ENCODE measurements at regions not wholly inside any gene's neighbourhood (a gene's known extent, or its start where the extent isn't known, plus 50 kb on each side); places are given as distances from the start of the nearest gene placed in this dataset.

DNA sequence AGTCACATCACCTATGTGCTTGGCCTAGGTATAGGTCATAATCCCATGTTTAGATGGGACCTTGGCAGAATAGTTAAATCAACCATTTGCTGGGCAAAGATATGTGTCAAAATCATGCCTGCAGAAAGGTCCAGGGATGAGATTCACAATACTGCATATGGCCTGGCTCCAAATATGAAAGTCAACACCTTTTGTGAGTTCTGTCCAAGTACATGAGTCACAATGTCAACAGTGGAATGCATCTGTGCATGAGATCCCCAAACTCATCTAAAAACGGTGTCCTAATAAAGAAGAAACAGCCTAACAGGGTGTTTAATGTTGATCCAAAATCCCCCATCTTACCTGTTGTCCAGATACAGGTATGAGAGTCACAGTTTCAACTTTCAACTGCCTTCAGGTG lies 1847.5 kb downstream of the TP53TG3F start (continued):
- no peak for TF ChIP-seq MZF1 (tag by site-specific recombination; IDR thresholded peaks at IDR 0.05; ENCODE audit: borderline replicate concordance)
- no peak for TF ChIP-seq ZNF416 (tag by site-specific recombination; IDR thresholded peaks at IDR 0.05)

DNA sequence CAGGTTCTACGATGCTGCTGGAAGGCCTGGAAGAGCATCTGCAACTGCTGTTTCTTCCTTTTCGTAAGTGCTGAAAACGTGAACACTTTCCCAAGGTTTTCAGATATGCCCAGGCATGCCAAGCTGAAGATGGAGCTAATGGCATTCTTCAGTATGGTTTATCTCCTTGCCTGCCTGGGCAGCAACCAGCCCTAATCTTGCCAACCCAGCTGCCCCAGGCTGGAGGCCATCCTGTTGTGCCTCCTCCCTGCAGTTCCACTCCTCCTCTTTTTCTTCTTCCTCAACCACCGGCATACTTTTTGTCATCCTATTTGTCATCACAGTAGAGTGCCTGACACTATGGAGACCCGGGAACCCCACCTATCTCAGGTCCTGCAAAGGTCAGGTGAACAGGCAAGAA lies 1849.3 kb downstream of the TP53TG3F start:
- Histone ChIP-seq H3K9me3 (ENCODE audit: control insufficient read depth, insufficient read depth, low read depth, low read length) (no peaks in the 10 kb centered on the region), H3K36me3 (ENCODE audit: control insufficient read depth in 2 of 2, insufficient read depth in 1 of 2, low read length in 2 of 2) (no peaks in the 10 kb centered on the region), H3K4me3 (ENCODE audit: low read depth, low read length) (no peak overlapping the region), H3K27ac (ENCODE audit: extremely low read depth, low read depth, low read length) (no peak overlapping the region), H3K4me1 (ENCODE audit: control insufficient read depth, insufficient read depth, low read length) (no peaks in the 10 kb centered on the region)
- no peak for TF ChIP-seq ZNF140 (tag by site-specific recombination; IDR thresholded peaks at IDR 0.05)
- TF ChIP-seq, protein P1, sequence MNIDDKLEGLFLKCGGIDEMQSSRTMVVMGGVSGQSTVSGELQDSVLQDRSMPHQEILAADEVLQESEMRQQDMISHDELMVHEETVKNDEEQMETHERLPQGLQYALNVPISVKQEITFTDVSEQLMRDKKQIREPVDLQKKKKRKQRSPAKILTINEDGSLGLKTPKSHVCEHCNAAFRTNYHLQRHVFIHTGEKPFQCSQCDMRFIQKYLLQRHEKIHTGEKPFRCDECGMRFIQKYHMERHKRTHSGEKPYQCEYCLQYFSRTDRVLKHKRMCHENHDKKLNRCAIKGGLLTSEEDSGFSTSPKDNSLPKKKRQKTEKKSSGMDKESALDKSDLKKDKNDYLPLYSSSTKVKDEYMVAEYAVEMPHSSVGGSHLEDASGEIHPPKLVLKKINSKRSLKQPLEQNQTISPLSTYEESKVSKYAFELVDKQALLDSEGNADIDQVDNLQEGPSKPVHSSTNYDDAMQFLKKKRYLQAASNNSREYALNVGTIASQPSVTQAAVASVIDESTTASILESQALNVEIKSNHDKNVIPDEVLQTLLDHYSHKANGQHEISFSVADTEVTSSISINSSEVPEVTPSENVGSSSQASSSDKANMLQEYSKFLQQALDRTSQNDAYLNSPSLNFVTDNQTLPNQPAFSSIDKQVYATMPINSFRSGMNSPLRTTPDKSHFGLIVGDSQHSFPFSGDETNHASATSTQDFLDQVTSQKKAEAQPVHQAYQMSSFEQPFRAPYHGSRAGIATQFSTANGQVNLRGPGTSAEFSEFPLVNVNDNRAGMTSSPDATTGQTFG (tag by site-specific recombination; IDR thresholded peaks at IDR 0.05; ENCODE audit: borderline replicate concordance): no peak
- TF ChIP-seq ZBTB1 (tag by site-specific recombination; IDR thresholded peaks at IDR 0.05): no peak
- TF ChIP-seq, protein P2, sequence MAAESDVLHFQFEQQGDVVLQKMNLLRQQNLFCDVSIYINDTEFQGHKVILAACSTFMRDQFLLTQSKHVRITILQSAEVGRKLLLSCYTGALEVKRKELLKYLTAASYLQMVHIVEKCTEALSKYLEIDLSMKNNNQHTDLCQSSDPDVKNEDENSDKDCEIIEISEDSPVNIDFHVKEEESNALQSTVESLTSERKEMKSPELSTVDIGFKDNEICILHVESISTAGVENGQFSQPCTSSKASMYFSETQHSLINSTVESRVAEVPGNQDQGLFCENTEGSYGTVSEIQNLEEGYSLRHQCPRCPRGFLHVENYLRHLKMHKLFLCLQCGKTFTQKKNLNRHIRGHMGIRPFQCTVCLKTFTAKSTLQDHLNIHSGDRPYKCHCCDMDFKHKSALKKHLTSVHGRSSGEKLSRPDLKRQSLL (tag by site-specific recombination; IDR thresholded peaks at IDR 0.05): no peak
- TF ChIP-seq KLF9 (tag by site-specific recombination; IDR thresholded peaks at IDR 0.05; ENCODE audit: low read depth): no peak
- TF ChIP-seq ZNF146 (tag by site-specific recombination; IDR thresholded peaks at IDR 0.05): no peak
- TF ChIP-seq SETDB1 (IDR thresholded peaks at IDR 0.05; ENCODE audit: insufficient read length, low read length): no peak
- TF ChIP-seq, protein P3, sequence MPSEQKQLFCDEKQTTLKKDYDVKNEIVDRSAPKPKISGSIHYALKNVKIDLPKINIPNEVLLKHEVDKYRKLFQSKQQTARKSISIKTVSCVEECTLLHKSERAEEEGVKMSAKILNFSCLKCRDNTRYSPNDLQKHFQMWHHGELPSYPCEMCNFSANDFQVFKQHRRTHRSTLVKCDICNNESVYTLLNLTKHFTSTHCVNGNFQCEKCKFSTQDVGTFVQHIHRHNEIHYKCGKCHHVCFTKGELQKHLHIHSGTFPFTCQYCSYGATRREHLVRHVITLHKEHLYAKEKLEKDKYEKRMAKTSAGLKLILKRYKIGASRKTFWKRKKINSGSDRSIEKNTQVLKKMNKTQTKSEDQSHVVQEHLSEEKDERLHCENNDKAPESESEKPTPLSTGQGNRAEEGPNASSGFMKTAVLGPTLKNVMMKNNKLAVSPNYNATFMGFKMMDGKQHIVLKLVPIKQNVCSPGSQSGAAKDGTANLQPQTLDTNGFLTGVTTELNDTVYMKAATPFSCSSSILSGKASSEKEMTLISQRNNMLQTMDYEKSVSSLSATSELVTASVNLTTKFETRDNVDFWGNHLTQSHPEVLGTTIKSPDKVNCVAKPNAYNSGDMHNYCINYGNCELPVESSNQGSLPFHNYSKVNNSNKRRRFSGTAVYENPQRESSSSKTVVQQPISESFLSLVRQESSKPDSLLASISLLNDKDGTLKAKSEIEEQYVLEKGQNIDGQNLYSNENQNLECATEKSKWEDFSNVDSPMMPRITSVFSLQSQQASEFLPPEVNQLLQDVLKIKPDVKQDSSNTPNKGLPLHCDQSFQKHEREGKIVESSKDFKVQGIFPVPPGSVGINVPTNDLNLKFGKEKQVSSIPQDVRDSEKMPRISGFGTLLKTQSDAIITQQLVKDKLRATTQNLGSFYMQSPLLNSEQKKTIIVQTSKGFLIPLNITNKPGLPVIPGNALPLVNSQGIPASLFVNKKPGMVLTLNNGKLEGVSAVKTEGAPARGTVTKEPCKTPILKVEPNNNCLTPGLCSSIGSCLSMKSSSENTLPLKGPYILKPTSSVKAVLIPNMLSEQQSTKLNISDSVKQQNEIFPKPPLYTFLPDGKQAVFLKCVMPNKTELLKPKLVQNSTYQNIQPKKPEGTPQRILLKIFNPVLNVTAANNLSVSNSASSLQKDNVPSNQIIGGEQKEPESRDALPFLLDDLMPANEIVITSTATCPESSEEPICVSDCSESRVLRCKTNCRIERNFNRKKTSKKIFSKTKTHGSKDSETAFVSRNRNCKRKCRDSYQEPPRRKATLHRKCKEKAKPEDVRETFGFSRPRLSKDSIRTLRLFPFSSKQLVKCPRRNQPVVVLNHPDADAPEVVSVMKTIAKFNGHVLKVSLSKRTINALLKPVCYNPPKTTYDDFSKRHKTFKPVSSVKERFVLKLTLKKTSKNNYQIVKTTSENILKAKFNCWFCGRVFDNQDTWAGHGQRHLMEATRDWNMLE (tag by site-specific recombination; conservative IDR thresholded peaks at IDR 0.05; ENCODE audit: low read depth): no peak
- TF ChIP-seq ZNF354C (tag by site-specific recombination; IDR thresholded peaks at IDR 0.05; ENCODE audit: borderline replicate concordance, low read depth): no peak
- no peak for TF ChIP-seq ZNF561 (tag by site-specific recombination; IDR thresholded peaks at IDR 0.05; ENCODE audit: borderline replicate concordance)
- no peak for TF ChIP-seq IKZF3 (tag by site-specific recombination; IDR thresholded peaks at IDR 0.05)
- TF ChIP-seq, protein P4, sequence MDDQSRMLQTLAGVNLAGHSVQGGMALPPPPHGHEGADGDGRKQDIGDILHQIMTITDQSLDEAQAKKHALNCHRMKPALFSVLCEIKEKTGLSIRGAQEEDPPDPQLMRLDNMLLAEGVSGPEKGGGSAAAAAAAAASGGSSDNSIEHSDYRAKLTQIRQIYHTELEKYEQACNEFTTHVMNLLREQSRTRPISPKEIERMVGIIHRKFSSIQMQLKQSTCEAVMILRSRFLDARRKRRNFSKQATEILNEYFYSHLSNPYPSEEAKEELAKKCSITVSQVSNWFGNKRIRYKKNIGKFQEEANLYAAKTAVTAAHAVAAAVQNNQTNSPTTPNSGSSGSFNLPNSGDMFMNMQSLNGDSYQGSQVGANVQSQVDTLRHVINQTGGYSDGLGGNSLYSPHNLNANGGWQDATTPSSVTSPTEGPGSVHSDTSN (CRISPR knock-in tag; IDR thresholded peaks at IDR 0.05): no peak
- ChIA-PET CTCF (no interaction called here), POLR2A (no interaction called here)

DNA sequence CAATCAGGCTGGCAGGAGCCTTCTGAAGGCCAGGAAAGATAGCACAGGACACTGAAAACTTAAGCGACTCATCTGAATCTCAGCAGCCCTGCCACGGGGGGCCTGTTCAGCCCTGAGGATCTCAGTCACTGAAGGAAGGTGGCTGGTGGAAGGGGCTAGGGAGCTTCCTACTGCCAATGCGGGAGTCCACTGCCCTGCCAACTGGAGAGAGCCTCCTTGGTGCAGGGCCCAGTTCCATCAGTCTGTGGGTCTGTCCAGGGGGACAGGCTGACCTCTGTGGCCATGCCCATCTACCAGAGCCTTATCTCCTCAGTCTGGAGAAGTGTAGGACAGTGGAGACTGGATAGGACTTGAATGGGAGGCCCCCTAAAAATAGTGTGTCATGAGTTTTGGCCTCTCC lies 1851.6 kb downstream of the TP53TG3F start:
- no peaks in the 10 kb centered on the region for H3K9me3 ChIP-seq (ENCODE audit: control insufficient read depth, insufficient read depth, low read depth, low read length)
- no peaks in the 10 kb centered on the region for H3K36me3 ChIP-seq (ENCODE audit: control insufficient read depth in 2 of 2, insufficient read depth in 1 of 2, low read length in 2 of 2)
- ChIA-PET CTCF (no interaction called here), POLR2A (no interaction called here)
- H3K4me3 ChIP-seq (ENCODE audit: low read depth, low read length): no peak overlapping the region
- H3K4me1 ChIP-seq (ENCODE audit: control insufficient read depth, insufficient read depth, low read length): no peaks in the 10 kb centered on the region
- H3K27ac ChIP-seq (ENCODE audit: extremely low read depth, low read depth, low read length): no peak overlapping the region
- TF ChIP-seq, protein P5, sequence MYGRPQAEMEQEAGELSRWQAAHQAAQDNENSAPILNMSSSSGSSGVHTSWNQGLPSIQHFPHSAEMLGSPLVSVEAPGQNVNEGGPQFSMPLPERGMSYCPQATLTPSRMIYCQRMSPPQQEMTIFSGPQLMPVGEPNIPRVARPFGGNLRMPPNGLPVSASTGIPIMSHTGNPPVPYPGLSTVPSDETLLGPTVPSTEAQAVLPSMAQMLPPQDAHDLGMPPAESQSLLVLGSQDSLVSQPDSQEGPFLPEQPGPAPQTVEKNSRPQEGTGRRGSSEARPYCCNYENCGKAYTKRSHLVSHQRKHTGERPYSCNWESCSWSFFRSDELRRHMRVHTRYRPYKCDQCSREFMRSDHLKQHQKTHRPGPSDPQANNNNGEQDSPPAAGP (tag by site-specific recombination; IDR thresholded peaks at IDR 0.05): no peak
- TF ChIP-seq ZNF510 (tag by site-specific recombination; IDR thresholded peaks at IDR 0.05; ENCODE audit: insufficient replicate concordance): no peak
- TF ChIP-seq ZNF211 (tag by site-specific recombination; IDR thresholded peaks at IDR 0.05; ENCODE audit: low read depth): no peak
- TF ChIP-seq ZNF785 (tag by site-specific recombination; IDR thresholded peaks at IDR 0.05): no peak
- no peak for TF ChIP-seq ZNF138 (tag by site-specific recombination; IDR thresholded peaks at IDR 0.05; ENCODE audit: borderline replicate concordance)
- no peak for TF ChIP-seq MEIS1 (CRISPR knock-in tag; IDR thresholded peaks at IDR 0.05; ENCODE audit: borderline replicate concordance)
- no peak for TF ChIP-seq ZNF174 (tag by site-specific recombination; IDR thresholded peaks at IDR 0.05)
- TF ChIP-seq ZNF664 (tag by site-specific recombination; IDR thresholded peaks at IDR 0.05): no peak
- TF ChIP-seq ZNF146 (tag by site-specific recombination; IDR thresholded peaks at IDR 0.05): no peak
- TF ChIP-seq ZNF133 (tag by site-specific recombination; IDR thresholded peaks at IDR 0.05): no peak
- TF ChIP-seq ZNF514 (tag by site-specific recombination; IDR thresholded peaks at IDR 0.05): no peak
